ENCODE measurements at regions not wholly inside any gene's neighbourhood (a gene's known extent, or its start where the extent isn't known, plus 50 kb on each side); places are given as distances from the start of the nearest gene placed in this dataset.

DNA sequence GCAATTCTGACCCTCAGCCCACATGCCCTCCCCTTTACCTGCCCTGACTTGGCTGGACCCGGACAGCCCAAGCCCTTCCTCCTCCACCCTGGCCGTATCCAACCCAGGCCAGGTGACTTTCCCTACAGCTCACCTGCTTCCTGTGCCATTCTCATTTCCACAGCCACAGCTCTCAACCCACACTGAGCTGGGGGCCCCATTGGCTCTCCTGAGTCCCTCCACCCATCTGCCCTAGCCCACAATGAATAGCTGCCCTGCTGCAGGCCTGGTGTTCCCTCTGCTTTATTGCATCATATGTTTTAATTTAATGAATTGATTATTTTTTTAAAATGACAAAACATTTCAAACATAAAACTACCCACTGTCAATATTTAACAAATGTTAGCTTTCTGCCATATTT lies 118.5 kb upstream of the BACH2 start:
- Histone ChIP-seq H3K27ac (ENCODE audit: low read depth, low read length) (no peak overlapping the region), H3K27me3 (ENCODE audit: control insufficient read depth, insufficient read depth, low read length, poor library complexity, severe bottlenecking) (peaks cover 6% of the 10 kb centered on the region), H3K9me3 (ENCODE audit: control insufficient read depth, low read length) (no peaks in the 10 kb centered on the region), H3K9ac (ENCODE audit: extremely low read depth, low read length, poor library complexity, severe bottlenecking) (no peak overlapping the region), H3K36me3 (ENCODE audit: control insufficient read depth, insufficient read depth, low read length) (no peaks in the 10 kb centered on the region), H3K4me3 (ENCODE audit: low read length) (no peak overlapping the region), H3K4me1 (ENCODE audit: control insufficient read depth, insufficient read depth, low read length) (peaks cover 5% of the 10 kb centered on the region)
- H3K9me3 Mint-ChIP-seq = no peaks in the 10 kb centered on the region
- TF ChIP-seq, protein P1, sequence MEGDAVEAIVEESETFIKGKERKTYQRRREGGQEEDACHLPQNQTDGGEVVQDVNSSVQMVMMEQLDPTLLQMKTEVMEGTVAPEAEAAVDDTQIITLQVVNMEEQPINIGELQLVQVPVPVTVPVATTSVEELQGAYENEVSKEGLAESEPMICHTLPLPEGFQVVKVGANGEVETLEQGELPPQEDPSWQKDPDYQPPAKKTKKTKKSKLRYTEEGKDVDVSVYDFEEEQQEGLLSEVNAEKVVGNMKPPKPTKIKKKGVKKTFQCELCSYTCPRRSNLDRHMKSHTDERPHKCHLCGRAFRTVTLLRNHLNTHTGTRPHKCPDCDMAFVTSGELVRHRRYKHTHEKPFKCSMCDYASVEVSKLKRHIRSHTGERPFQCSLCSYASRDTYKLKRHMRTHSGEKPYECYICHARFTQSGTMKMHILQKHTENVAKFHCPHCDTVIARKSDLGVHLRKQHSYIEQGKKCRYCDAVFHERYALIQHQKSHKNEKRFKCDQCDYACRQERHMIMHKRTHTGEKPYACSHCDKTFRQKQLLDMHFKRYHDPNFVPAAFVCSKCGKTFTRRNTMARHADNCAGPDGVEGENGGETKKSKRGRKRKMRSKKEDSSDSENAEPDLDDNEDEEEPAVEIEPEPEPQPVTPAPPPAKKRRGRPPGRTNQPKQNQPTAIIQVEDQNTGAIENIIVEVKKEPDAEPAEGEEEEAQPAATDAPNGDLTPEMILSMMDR (conservative IDR thresholded peaks at IDR 0.05) = no peak
- H3K27me3 Mint-ChIP-seq (ENCODE audit: insufficient read depth) = no peaks in the 10 kb centered on the region
- no peak overlapping the region for H3K4me3 Mint-ChIP-seq
- WGBS, 2 experiments (ENCODE audit: insufficient coverage in 1 of 2, insufficient read length in 1 of 2) = 91 to 100% methylated on average over 2 of the region's 2 CpGs
- H3K4me1 Mint-ChIP-seq = peaks cover 25% of the 10 kb centered on the region
- no peak overlapping the region for H3K27ac Mint-ChIP-seq
- peak; percentile 30 for DNase-seq
- H3K36me3 Mint-ChIP-seq (ENCODE audit: low read depth) = no peaks in the 10 kb centered on the region

DNA sequence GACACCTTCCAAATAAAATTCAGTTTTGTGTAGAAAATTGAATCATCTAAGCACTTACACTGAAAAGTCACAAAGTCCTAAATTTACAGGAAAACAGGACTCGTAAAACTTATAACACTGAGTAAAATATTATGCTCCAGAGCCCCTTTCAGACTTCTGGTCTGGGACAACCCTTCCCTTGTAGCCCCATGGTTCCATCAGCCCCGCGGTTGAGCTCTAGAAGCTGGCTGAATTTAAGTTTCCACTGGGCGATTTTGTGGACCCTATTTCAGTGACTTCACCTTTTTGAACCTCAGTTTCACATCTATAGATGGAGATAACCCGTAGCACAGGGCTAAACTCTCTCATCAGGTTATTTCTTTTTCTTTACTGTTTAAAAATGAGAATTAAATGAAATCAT lies 117.7 kb upstream of the BACH2 start:
- peaks cover 5% of the 10 kb centered on the region for H3K4me1 ChIP-seq (ENCODE audit: control insufficient read depth, insufficient read depth, low read length)
- H3K36me3 ChIP-seq (ENCODE audit: control insufficient read depth, insufficient read depth, low read length) = no peaks in the 10 kb centered on the region
- H3K4me3 Mint-ChIP-seq = no peak overlapping the region

DNA sequence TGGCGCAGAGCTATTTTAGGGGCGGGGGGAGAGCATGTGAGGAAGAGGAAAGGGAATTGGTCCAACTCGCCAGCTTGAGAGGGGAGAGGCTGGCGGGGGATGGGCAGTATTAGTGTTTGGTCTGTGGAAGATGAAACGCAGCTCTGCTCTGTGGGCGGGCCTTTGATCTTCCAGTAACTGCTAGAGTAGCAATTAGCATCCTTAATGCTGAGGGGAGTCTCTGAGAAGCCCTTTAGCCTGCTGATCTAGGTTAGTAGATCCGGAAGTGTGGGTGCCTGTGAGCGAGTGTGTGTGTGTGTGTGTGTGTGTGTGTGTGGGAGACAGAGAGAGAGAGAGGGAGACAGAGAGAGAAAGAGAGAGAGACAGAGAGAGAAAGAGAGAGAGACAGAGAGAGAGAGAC lies 117.2 kb upstream of the BACH2 start:
- no peak overlapping the region for H3K9ac ChIP-seq (ENCODE audit: extremely low read depth, low read length, poor library complexity, severe bottlenecking)
- DNase-seq = peak; percentile 86
- peaks cover 6% of the 10 kb centered on the region for H3K27me3 ChIP-seq (ENCODE audit: control insufficient read depth, insufficient read depth, low read length, poor library complexity, severe bottlenecking)
- Mint-ChIP-seq H3K4me1 (peaks cover 27% of the 10 kb centered on the region), H3K27me3 (ENCODE audit: insufficient read depth) (no peaks in the 10 kb centered on the region), H3K27ac (no peak overlapping the region), H3K9me3 (peaks cover 2% of the 10 kb centered on the region), H3K36me3 (ENCODE audit: low read depth) (no peaks in the 10 kb centered on the region), H3K4me3 (peak overlapping the region; percentile 35)
- no peaks in the 10 kb centered on the region for H3K36me3 ChIP-seq (ENCODE audit: control insufficient read depth, insufficient read depth, low read length)
- no peak overlapping the region for H3K27ac ChIP-seq (ENCODE audit: low read depth, low read length)
- H3K9me3 ChIP-seq (ENCODE audit: control insufficient read depth, low read length) = no peaks in the 10 kb centered on the region
- 9 to 12% methylated on average over 6 to 8 of the region's 8 CpGs for WGBS, 2 experiments (ENCODE audit: insufficient coverage in 1 of 2, insufficient read length in 1 of 2)
- TF ChIP-seq, protein P1 (conservative IDR thresholded peaks at IDR 0.05) = no peak
- H3K4me1 ChIP-seq (ENCODE audit: control insufficient read depth, insufficient read depth, low read length) = peaks cover 5% of the 10 kb centered on the region
- H3K4me3 ChIP-seq (ENCODE audit: low read length) = no peak overlapping the region

More for the DNA sequence above, 117.7 kb upstream of the BACH2 start:
- Histone ChIP-seq H3K9ac (ENCODE audit: extremely low read depth, low read length, poor library complexity, severe bottlenecking) (no peak overlapping the region), H3K4me3 (ENCODE audit: low read length) (no peak overlapping the region), H3K9me3 (ENCODE audit: control insufficient read depth, low read length) (no peaks in the 10 kb centered on the region), H3K27me3 (ENCODE audit: control insufficient read depth, insufficient read depth, low read length, poor library complexity, severe bottlenecking) (peaks cover 6% of the 10 kb centered on the region), H3K27ac (ENCODE audit: low read depth, low read length) (no peak overlapping the region)
- Mint-ChIP-seq H3K9me3 (no peaks in the 10 kb centered on the region), H3K36me3 (ENCODE audit: low read depth) (no peaks in the 10 kb centered on the region), H3K27ac (no peak overlapping the region), H3K4me1 (peaks cover 25% of the 10 kb centered on the region), H3K27me3 (ENCODE audit: insufficient read depth) (no peaks in the 10 kb centered on the region)
- 60 to 70% methylated on average over 1 to 5 of the region's 5 CpGs for WGBS, 2 experiments (ENCODE audit: insufficient coverage in 1 of 2, insufficient read length in 1 of 2)
- peak; percentile 34 for DNase-seq
- TF ChIP-seq, protein P1 (conservative IDR thresholded peaks at IDR 0.05) = no peak
